Astrocyte of the cerebellum (primary cell): ENCODE measurements at regions not wholly inside any gene's neighbourhood (a gene's known extent, or its start where the extent isn't known, plus 50 kb on each side); places are given as distances from the start of the nearest gene placed in this dataset.

Experiments used
- DNase-seq: peaks from one replicate; pipeline ENCODE4 v3.0.0-alpha.2; 2011; ENCODE audit warnings: low read depth
- H3K4me3 ChIP-seq: 2 replicates; pipeline ENCODE4 v1.5.1; 2011; ENCODE audit warnings: mild to moderate bottlenecking, low read depth, low read length, moderate library complexity
- in situ Hi-C: cut with HindIII; loops from 2 replicates; pipeline ENCODE4 v1.10.0; 2017; ENCODE audit warnings: low sequenced_read_pairs
- TF ChIP-seq, protein P1 (sequence below): IDR thresholded peaks from 2 replicates; pipeline ENCODE4 v1.5.1; 2012; ENCODE audit warnings: low read length, low read depth, moderate library complexity, mild to moderate bottlenecking; ENCODE audit errors: missing control alignments

DNA sequence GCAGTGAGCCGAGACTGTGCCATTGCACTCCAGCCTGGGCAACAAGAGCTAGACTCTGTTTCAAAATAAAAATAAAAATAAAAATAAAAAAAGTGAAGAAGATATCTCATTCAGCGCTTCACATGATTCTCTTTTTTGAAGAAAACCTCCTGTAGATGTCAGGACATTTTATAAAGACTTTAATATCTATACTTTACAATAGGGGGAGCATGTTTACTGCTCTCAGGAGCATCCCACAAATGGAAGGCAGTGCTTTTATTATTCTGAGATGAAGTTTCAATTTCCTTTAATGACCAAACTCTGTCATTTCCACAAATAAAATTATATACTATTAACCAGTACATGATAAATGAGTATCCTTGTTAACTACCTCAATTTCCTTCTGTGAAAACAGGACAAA lies 118.7 kb upstream of the MYOCD start:
- in situ Hi-C loops: no loop called here
- H3K4me3 ChIP-seq: no peak overlapping the region
- no peak for DNase-seq
- TF ChIP-seq, protein P1, sequence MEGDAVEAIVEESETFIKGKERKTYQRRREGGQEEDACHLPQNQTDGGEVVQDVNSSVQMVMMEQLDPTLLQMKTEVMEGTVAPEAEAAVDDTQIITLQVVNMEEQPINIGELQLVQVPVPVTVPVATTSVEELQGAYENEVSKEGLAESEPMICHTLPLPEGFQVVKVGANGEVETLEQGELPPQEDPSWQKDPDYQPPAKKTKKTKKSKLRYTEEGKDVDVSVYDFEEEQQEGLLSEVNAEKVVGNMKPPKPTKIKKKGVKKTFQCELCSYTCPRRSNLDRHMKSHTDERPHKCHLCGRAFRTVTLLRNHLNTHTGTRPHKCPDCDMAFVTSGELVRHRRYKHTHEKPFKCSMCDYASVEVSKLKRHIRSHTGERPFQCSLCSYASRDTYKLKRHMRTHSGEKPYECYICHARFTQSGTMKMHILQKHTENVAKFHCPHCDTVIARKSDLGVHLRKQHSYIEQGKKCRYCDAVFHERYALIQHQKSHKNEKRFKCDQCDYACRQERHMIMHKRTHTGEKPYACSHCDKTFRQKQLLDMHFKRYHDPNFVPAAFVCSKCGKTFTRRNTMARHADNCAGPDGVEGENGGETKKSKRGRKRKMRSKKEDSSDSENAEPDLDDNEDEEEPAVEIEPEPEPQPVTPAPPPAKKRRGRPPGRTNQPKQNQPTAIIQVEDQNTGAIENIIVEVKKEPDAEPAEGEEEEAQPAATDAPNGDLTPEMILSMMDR: no peak

DNA sequence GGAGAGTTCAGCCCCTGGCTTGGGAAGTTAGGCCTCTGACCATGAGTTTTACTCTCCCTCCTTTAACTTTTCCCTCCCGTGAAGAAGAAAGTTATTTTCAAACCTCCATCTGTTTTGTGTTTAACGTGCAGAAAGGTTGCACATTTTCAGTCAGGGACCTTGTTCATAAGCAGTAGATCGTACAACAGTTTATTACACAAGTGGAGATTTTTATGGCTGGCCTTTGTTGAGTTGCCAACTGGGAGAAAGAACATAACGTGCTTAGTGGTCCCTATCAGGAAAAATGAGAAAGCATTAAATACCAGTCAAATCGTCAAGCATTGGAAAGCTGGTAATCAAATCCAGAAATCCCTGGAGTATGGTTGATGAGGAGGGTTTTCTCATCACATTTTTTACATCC lies 117.9 kb upstream of the MYOCD start:
- no peak for DNase-seq
- in situ Hi-C loops: no loop called here
- no peak overlapping the region for H3K4me3 ChIP-seq
- TF ChIP-seq, protein P1: no peak

DNA sequence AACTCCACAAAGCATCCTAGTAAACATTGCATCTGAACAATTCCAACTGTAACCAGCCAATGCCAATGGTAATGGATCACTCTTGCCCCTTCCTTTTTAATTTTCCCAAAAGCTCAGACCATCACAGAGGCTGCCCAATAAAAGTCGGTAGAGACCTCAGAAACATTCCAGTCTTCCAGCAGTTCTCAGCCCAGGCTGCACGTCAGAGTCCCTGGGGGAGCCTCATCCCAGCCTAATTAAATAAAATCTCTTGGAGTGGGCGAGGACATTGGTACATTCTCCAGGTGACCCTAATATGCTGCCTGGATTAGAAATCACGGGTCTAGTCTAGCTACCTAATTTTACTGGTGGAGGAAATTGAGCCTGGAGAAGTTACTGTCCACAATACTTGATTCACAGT lies 117.1 kb upstream of the MYOCD start:
- TF ChIP-seq, protein P1: no peak
- no peak for DNase-seq
- in situ Hi-C loops: no loop called here
- no peak overlapping the region for H3K4me3 ChIP-seq

DNA sequence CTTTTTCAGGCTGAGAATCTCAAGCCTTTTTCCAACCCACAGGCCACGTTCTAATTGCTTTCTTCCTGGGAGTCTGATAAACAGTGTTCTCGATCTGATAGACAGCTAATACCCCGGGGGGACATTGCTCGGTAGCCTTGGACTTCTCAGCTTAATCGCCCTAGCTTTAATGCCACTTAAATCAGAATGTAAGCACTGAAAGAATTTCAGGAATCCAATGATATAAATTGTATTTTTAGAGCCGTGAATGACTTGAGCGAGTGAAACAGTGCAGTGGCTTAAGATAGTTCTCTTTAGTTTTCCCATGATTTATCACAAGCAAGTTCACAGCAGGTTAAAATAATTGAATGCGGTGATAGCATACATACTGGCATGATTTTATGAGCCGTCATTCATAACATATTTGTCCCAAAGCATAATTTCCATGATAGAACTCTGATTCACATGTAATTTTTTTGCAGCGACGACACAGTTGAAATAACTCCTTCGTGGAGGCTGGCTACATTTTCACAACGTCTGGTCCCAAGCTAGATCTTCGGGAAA lies 116.1 kb upstream of the MYOCD start:
- in situ Hi-C loops: no loop called here
- TF ChIP-seq, protein P1: no peak
- no peak for DNase-seq
- H3K4me3 ChIP-seq: no peak overlapping the region

DNA sequence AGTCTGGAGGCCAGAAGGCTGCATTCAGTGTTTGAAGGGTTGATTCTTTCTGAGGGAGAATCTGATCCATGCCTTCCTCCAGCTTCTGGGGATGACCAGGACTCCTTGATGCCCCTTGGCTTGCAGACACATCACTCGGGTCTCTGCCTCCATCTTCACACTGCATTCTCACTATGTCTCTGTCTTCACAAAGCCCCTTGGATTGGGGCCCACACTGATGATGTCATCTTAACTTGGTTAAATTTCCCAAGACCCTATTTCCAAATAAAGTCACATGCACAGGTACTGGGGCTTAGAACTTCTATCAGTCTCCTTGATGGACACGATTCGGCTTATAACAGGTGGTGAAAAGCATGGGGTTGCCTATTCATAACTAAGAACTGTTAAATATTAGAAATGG lies 112.1 kb upstream of the MYOCD start:
- H3K4me3 ChIP-seq: no peak overlapping the region
- no peak for DNase-seq
- in situ Hi-C loops: no loop called here
- TF ChIP-seq, protein P1: no peak

DNA sequence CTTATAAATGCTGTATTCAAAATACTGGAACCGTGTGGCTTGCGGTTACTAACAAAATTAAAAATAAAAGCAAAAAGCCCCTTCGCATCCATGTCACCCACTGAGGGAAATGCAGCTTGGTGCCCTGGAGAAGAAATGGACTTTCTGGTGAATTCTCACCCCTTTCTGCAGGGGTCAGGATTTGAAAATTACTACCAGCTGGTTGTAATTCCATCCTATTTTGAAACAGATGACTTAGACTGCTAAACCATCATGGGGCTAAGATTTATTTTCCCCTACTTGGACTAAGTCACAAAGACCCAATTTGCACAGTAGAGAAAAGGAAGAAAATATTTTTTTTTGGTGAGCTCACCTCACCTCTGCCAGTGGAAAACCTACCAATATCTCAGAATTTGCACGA lies 111.4 kb upstream of the MYOCD start:
- no peak for DNase-seq
- in situ Hi-C loops: no loop called here
- no peak overlapping the region for H3K4me3 ChIP-seq
- TF ChIP-seq, protein P1: no peak

DNA sequence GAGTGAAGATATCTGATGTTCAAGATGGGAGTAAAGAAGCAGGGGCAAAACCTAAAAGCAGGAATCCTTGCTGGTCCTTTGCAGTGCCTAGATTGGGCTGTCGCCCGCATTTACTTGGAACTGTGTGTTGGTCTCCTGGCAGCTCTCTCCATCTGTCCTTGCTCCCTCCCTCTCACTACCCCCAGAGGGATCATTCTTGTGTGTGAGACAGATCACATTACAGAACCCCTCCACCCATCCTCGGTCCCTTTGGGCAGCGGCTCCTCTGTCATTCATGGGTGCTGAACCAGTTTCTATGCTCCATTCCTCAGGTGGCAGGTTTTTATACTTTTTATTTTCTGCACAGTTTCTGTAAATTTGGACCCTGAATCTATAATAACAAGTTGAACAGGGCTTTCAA lies 99.4 kb upstream of the MYOCD start:
- H3K4me3 ChIP-seq: no peak overlapping the region
- DNase-seq: no peak
- TF ChIP-seq, protein P1: no peak
- in situ Hi-C loops: no loop called here
